ENCODE measurements at regions not wholly inside any gene's neighbourhood (a gene's known extent, or its start where the extent isn't known, plus 50 kb on each side); places are given as distances from the start of the nearest gene placed in this dataset.

- TF ChIP-seq MXI1 (IDR thresholded peaks at IDR 0.05; ENCODE audit: borderline replicate concordance, low read depth, low read length), result no peak
- no peak for TF ChIP-seq CEBPB (IDR thresholded peaks at IDR 0.05; ENCODE audit: low read depth, low read length)
- TF ChIP-seq RCOR1 (IDR thresholded peaks at IDR 0.05; ENCODE audit: insufficient replicate concordance, low read length), result no peak
- no peak for TF ChIP-seq NFE2L2 (IDR thresholded peaks at IDR 0.05; ENCODE audit: low read depth, low read length)
- TF ChIP-seq MAFK (IDR thresholded peaks at IDR 0.05; ENCODE audit: low read depth, low read length), result no peak
- no peak for TF ChIP-seq MAZ (IDR thresholded peaks at IDR 0.05; ENCODE audit: borderline replicate concordance, low read depth, low read length)
- TF ChIP-seq, protein P1, sequence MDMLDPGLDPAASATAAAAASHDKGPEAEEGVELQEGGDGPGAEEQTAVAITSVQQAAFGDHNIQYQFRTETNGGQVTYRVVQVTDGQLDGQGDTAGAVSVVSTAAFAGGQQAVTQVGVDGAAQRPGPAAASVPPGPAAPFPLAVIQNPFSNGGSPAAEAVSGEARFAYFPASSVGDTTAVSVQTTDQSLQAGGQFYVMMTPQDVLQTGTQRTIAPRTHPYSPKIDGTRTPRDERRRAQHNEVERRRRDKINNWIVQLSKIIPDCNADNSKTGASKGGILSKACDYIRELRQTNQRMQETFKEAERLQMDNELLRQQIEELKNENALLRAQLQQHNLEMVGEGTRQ (IDR thresholded peaks at IDR 0.05; ENCODE audit: low read depth, low read length), result no peak
- no peak for TF ChIP-seq ELK1 (IDR thresholded peaks at IDR 0.05; ENCODE audit: borderline replicate concordance, low read depth, low read length)
- TF ChIP-seq FOS (IDR thresholded peaks at IDR 0.05; ENCODE audit: low read depth, low read length), result no peak
- TF ChIP-seq, protein P2, sequence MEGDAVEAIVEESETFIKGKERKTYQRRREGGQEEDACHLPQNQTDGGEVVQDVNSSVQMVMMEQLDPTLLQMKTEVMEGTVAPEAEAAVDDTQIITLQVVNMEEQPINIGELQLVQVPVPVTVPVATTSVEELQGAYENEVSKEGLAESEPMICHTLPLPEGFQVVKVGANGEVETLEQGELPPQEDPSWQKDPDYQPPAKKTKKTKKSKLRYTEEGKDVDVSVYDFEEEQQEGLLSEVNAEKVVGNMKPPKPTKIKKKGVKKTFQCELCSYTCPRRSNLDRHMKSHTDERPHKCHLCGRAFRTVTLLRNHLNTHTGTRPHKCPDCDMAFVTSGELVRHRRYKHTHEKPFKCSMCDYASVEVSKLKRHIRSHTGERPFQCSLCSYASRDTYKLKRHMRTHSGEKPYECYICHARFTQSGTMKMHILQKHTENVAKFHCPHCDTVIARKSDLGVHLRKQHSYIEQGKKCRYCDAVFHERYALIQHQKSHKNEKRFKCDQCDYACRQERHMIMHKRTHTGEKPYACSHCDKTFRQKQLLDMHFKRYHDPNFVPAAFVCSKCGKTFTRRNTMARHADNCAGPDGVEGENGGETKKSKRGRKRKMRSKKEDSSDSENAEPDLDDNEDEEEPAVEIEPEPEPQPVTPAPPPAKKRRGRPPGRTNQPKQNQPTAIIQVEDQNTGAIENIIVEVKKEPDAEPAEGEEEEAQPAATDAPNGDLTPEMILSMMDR (conservative IDR thresholded peaks at IDR 0.05; ENCODE audit: low read depth, low read length), result no peak
- no peak for TF ChIP-seq RAD21 (IDR thresholded peaks at IDR 0.05; ENCODE audit: low read length)
- no peak for TF ChIP-seq SMC3 (IDR thresholded peaks at IDR 0.05; ENCODE audit: low read depth, low read length)
- no peak for TF ChIP-seq RFX5 (IDR thresholded peaks at IDR 0.05; ENCODE audit: low read depth, low read length)
- Histone ChIP-seq H2BK5ac (ENCODE audit: low read depth, low read length, poor library complexity, severe bottlenecking) (no peak overlapping the region), H3K4ac (ENCODE audit: low read depth, low read length) (peak overlapping the region; percentile 40; the same call in 1 of the 2 replicates), H3K27ac (ENCODE audit: insufficient read depth, low read length) (no peak overlapping the region), H4K91ac (ENCODE audit: insufficient read depth, low read depth, low read length) (no peak overlapping the region), H3K9ac (ENCODE audit: low read depth, low read length) (no peak overlapping the region), H3K14ac (replicated peaks; ENCODE audit: low read depth, low read length) (0 out of 2 replicates have a peak overlapping the region, but pooled peaks have one; percentile 28), H3K36me3 (ENCODE audit: control insufficient read depth, insufficient read depth, low read length) (no peaks in the 10 kb centered on the region), H3K23ac (ENCODE audit: low read depth, low read length) (no peak overlapping the region), H4K20me1 (ENCODE audit: insufficient read depth, low read length) (no peaks in the 10 kb centered on the region), H3K56ac (ENCODE audit: extremely low read depth, insufficient read depth, low read length) (no peak overlapping the region), H3K4me1 (ENCODE audit: control insufficient read depth, insufficient read depth, low read length) (peaks cover 2% of the 10 kb centered on the region; the same call in 1 of the 2 replicates), H3K18ac (ENCODE audit: low read depth, low read length) (no peak overlapping the region; the same call in 1 of the 2 replicates), H3K79me1 (ENCODE audit: low read depth in 1 of 2, low read length in 2 of 2) (0 out of 4 replicates have a peak, but pooled peaks cover 0 to 6% of the 10 kb centered on the region in 2 experiments), H2AK5ac (ENCODE audit: low read depth, low read length) (no peak overlapping the region; the same call in 1 of the 2 replicates), H2BK120ac (ENCODE audit: low read depth, low read length) (peak overlapping the region; percentile 64), H2AFZ (replicated peaks; ENCODE audit: low read length, poor library complexity) (no peak overlapping the region), H3K4me2 (ENCODE audit: low read depth, low read length) (no peak overlapping the region), H4K5ac (ENCODE audit: low read depth, low read length) (no peak overlapping the region), H3K9me1 (ENCODE audit: insufficient read depth, low read length) (peaks cover 6% of the 10 kb centered on the region; the same call in 1 of the 2 replicates), H2BK15ac (ENCODE audit: low read depth, low read length) (no peak overlapping the region), H3K9me3 (ENCODE audit: control insufficient read depth, insufficient read depth, low read length) (no peaks in the 10 kb centered on the region), H3K4me3 (ENCODE audit: insufficient read depth, low read depth, low read length) (no peak overlapping the region), H2BK20ac (ENCODE audit: low read depth, low read length) (no peak overlapping the region), H4K8ac (ENCODE audit: low read depth in 2 of 2, low read length in 2 of 2) (no peak overlapping the region; a peak in 1 of 4 replicates), H3K27me3 (ENCODE audit: control insufficient read depth, insufficient read depth, low read length) (no peaks in the 10 kb centered on the region), H2AK9ac (replicated peaks; ENCODE audit: low read depth, low read length, poor library complexity) (no peak overlapping the region)
- dilution Hi-C loops (cut with HindIII; ENCODE audit: low sequenced_read_pairs, unreplicated experiment) (no loop called here), intact Hi-C loops (cut with micrococcal nuclease) (no loop called here), in situ Hi-C loops (cut with MboI; ENCODE audit: low sequenced_read_pairs) (no loop called here)
- ChIA-PET CTCF (no interaction called here), POLR2A (ENCODE audit: unreplicated experiment) (no interaction called here)
- ATAC-seq (ENCODE audit: low read depth), result no peak
- BruUV-seq (replicated peaks), result no TSS peak
- peak; percentile 23 for DNase-seq
- WGBS, 2 experiments (ENCODE audit: extremely low coverage in 2 of 2, insufficient read length in 1 of 2), result no CpG with 5 or more reads among the region's 5 CpGs
These were observed 122.8 kb upstream of the COL5A2 start for GRCh38 chr2:189302274-189302948.

All from IMR-90 (cell line).